IMR-90 (cell line): ENCODE measurements at regions not wholly inside any gene's neighbourhood (a gene's known extent, or its start where the extent isn't known, plus 50 kb on each side); places are given as distances from the start of the nearest gene placed in this dataset.

Experiments used
- BHLHE40 ChIP-seq: fragments of 150-350 bp; IDR thresholded peaks from 2 replicates; pipeline ENCODE4 v1.6.1; 2016; ENCODE audit warnings: mild to moderate bottlenecking, low read depth, low read length
- CEBPB ChIP-seq: IDR thresholded peaks from 2 replicates; pipeline ENCODE4 v1.6.1; 2012; ENCODE audit warnings: low read depth, low read length, improper control_type of control experiment
- CTCF ChIP-seq: conservative IDR thresholded peaks from 2 replicates; pipeline ENCODE4 v1.5.1; 2012; ENCODE audit warnings: mild to moderate bottlenecking, low read depth, low read length, improper control_type of control experiment
- MAZ ChIP-seq: IDR thresholded peaks from 2 replicates; pipeline ENCODE4 v1.6.1; 2012; ENCODE audit warnings: low read depth, mild to moderate bottlenecking, low read length, improper control_type of control experiment, moderate library complexity, borderline replicate concordance
- POLR2A ChIP-seq: IDR thresholded peaks from 2 replicates; pipeline ENCODE4 v1.6.1; 2012; ENCODE audit warnings: mild to moderate bottlenecking, low read depth, low read length
- RAD21 ChIP-seq: IDR thresholded peaks from 2 replicates; pipeline ENCODE4 v1.6.1; 2012; ENCODE audit warnings: low read length, improper control_type of control experiment
- RFX5 ChIP-seq: IDR thresholded peaks from 2 replicates; pipeline ENCODE4 v1.8.0; 2012; ENCODE audit warnings: low read depth, mild to moderate bottlenecking, low read length, moderate library complexity
- SMC3 ChIP-seq: fragments of 150-350 bp; IDR thresholded peaks from 2 replicates; pipeline ENCODE4 v1.6.1; 2016; ENCODE audit warnings: low read depth, mild to moderate bottlenecking, antibody characterized with exemption, low read length, moderate library complexity
- USF2 ChIP-seq: fragments of 150-350 bp; IDR thresholded peaks from 2 replicates; pipeline ENCODE4 v1.6.1; 2017; ENCODE audit warnings: mild to moderate bottlenecking, antibody characterized with exemption, low read length, low read depth

- TF ChIP-seq BHLHE40 = no peak
- TF ChIP-seq MAZ = no peak
- TF ChIP-seq POLR2A = no peak
- TF ChIP-seq CTCF = no peak
- no peak for TF ChIP-seq RFX5
- no peak for TF ChIP-seq SMC3
- no peak for TF ChIP-seq CEBPB
- no peak for TF ChIP-seq RAD21
- no peak for TF ChIP-seq USF2
Measured at GRCh38 chr2:71862921-71863320, 284.7 kb downstream of the CYP26B1 start.
